ENCODE measurements at regions not wholly inside any gene's neighbourhood (a gene's known extent, or its start where the extent isn't known, plus 50 kb on each side); places are given as distances from the start of the nearest gene placed in this dataset.

GRCh38 chr4:183763990-183764754 lies 105.1 kb downstream of the TRAPPC11 start:
- peak; percentile 31 to 46 for DNase-seq
- Histone ChIP-seq H3K9me3 (no peaks in the 10 kb centered on the region), H3K4me3 (replicated peaks in 1 of 3) (no peak overlapping the region), H3K27ac (peak overlapping the region; percentile 68 to 89 (median 77)), H3K27me3 (no peaks in the 10 kb centered on the region), H3K4me1 (peaks cover 32 to 39% of the 10 kb centered on the region in 2 donors), H3K36me3 (no peaks in the 10 kb centered on the region)
- 82 to 89% methylated on average over 11 of the region's 11 CpGs for WGBS, 2 donors
- no peak for TF ChIP-seq CTCF (IDR thresholded peaks at IDR 0.05)
- TF ChIP-seq POLR2A (IDR thresholded peaks at IDR 0.05) = peak in 1 of 2 donors; percentile 14
- intact Hi-C loops (cut with DNase I) = no loop called here

DNA sequence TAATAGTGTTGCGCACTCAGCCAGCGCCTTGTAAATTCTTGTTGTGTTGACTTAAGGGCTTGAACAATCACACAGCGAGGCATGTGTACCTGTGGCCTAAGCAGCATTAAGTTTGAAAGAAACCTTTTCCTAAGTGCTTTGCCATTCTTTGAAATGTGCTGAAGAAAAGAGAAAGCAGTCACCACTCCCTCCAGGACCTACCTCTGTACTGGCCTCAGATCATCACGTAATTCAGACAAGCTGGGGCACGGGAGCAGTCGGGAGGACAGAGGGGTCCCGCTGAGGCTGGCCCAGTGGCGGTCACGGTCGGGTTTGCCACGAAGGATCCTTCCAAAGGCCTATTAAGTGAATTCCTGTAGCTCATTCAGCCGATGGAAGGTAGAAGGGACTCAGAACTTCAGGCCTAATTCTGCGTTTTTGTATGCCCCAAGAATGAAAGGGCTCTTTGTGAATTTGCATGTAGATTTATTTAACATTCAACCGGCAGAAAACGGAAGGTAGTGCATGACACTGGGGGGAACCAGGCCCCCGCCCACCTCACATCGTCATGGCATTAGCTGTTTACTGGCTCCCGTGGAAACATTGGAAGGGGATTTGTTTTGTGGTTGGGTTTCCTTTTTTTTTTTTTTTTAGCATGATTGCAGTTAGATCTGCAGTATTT lies 106.3 kb downstream of the TRAPPC11 start:
- DNase-seq = peak; percentile 88 to 91
- no peak overlapping the region for H3K4me3 ChIP-seq (replicated peaks in 1 of 3)
- TF ChIP-seq POLR2A (IDR thresholded peaks at IDR 0.05) = peak in 1 of 2 donors; percentile 29
- TF ChIP-seq CTCF (IDR thresholded peaks at IDR 0.05) = no peak
- intact Hi-C loops (cut with DNase I) = no loop called here
- H3K9me3 ChIP-seq = no peaks in the 10 kb centered on the region
- 14 to 21% methylated on average over 18 of the region's 18 CpGs for WGBS, 2 donors
- H3K27me3 ChIP-seq = no peaks in the 10 kb centered on the region
- H3K27ac ChIP-seq = peak overlapping the region; percentile 68 to 89 (median 77)
- peaks cover 32 to 39% of the 10 kb centered on the region in 2 donors for H3K4me1 ChIP-seq
- no peaks in the 10 kb centered on the region for H3K36me3 ChIP-seq

GRCh38 chr4:183766140-183766539 lies 107.0 kb downstream of the TRAPPC11 start:
- Histone ChIP-seq H3K4me3 (replicated peaks in 1 of 3) (no peak overlapping the region), H3K4me1 (peaks cover 29 to 37% of the 10 kb centered on the region in 2 donors), H3K36me3 (no peaks in the 10 kb centered on the region), H3K27me3 (no peaks in the 10 kb centered on the region), H3K9me3 (no peaks in the 10 kb centered on the region), H3K27ac (peak overlapping the region; percentile 68 to 89 (median 77))
- peak; percentile 28 to 36 for DNase-seq
- TF ChIP-seq CTCF (IDR thresholded peaks at IDR 0.05) (no peak), POLR2A (IDR thresholded peaks at IDR 0.05) (no peak)
- WGBS, 2 donors = 76 to 78% methylated on average over 11 to 12 of the region's 12 CpGs
- intact Hi-C loops (cut with DNase I) = no loop called here

DNA sequence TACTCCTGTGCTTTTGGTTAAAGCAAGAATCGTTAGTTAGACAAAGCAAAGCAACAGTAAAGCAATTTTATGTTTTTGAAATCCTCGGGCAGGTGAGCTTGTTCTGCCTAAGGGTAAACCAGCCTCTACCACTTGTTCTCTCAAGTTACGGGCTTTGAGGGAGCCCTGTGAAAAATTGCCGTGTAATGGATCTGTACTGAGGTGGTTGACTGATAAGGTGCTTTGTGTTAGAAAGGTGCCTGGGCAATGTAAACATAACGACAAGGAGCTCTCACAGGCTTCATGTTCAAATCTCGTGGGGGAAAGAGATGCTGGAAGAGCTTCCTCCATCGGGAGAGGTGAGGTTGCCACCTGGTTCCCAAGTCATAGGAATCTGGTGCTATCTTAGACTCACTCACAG lies 111.8 kb downstream of the TRAPPC11 start:
- no peak for TF ChIP-seq POLR2A (IDR thresholded peaks at IDR 0.05)
- TF ChIP-seq CTCF (IDR thresholded peaks at IDR 0.05) = no peak
- H3K9me3 ChIP-seq = no peaks in the 10 kb centered on the region
- H3K36me3 ChIP-seq = no peaks in the 10 kb centered on the region
- 70 to 71% methylated on average over 7 of the region's 7 CpGs for WGBS, 2 donors
- no peak overlapping the region for H3K27ac ChIP-seq
- intact Hi-C loops (cut with DNase I) = no loop called here
- H3K4me3 ChIP-seq (replicated peaks in 1 of 3) = no peak overlapping the region
- no peaks in the 10 kb centered on the region for H3K27me3 ChIP-seq
- no peak for DNase-seq
- H3K4me1 ChIP-seq = peaks cover 7 to 8% of the 10 kb centered on the region in 2 donors

DNA sequence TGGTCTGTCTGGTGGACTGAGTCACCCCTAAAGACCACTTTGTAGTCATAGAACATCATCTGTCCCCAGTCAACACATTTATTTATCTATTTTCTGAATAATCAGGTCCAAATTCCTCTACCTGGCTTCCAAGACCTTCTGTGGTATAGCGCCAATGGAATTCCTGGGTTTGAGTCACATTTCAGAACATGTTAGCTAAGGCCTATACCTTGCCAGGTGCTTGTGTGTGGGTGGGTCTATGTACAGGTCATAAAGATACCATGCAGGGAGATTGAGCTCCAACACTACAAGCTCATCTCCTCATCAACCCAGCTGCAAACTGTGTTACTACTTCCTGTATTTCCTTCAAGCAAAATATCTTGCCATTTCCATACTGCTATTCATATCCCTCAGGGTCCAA lies 113.3 kb downstream of the TRAPPC11 start:
- WGBS, 2 donors = 94 to 100% methylated on average over 1 of the region's 1 CpG
- Histone ChIP-seq H3K27me3 (no peaks in the 10 kb centered on the region), H3K36me3 (no peaks in the 10 kb centered on the region), H3K9me3 (no peaks in the 10 kb centered on the region), H3K27ac (no peak overlapping the region), H3K4me3 (replicated peaks in 1 of 3) (no peak overlapping the region), H3K4me1 (no peaks in the 10 kb centered on the region)
- no peak for DNase-seq
- TF ChIP-seq POLR2A (IDR thresholded peaks at IDR 0.05) (no peak), CTCF (IDR thresholded peaks at IDR 0.05) (no peak)
- intact Hi-C loops (cut with DNase I) = no loop called here

Data from thyroid gland (tissue), 4 donors.